ENCODE measurements at regions not wholly inside any gene's neighbourhood (a gene's known extent, or its start where the extent isn't known, plus 50 kb on each side); places are given as distances from the start of the nearest gene placed in this dataset.

DNA sequence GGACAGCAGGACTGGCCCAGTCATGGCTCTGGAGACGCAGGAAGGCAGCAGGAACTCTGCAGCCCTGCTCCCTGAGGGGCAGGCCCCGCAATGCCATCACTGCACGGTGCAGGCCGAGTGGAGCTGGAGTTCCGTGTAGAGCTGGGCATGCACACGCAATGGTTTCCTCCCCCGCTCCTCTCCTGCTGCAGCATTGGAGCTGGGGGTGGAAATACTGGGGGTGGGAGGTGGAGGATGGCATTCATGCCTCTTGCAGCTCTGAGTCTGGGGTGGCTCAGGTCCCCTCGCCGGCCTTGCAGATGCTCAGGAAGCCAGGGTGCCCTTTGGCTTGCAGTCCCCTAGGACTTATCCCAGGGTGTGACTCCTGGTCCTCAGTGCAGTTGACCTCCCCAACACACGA, 78.3 kb upstream of the ASB18 start:
- DNase-seq (no peak), ATAC-seq (ENCODE audit: insufficient read depth, low FRiP score) (no peak)
- no peaks in the 10 kb centered on the region for H3K9me3 ChIP-seq (ENCODE audit: control insufficient read depth in 4 of 4, insufficient read depth in 3 of 4, low read length in 3 of 4)
- no peaks in the 10 kb centered on the region for H3K36me3 ChIP-seq (ENCODE audit: control insufficient read depth in 4 of 4, insufficient read depth in 4 of 4, low read length in 4 of 4)
- no peak overlapping the region for H3K27ac ChIP-seq (ENCODE audit: low read depth in 1 of 2, low read length in 1 of 2)
- H3K4me3 ChIP-seq, result no peak overlapping the region
- H3K9ac ChIP-seq (ENCODE audit: insufficient read depth in 1 of 2, low read length in 2 of 2), result no peak overlapping the region
- no peaks in the 10 kb centered on the region for H3K27me3 ChIP-seq (ENCODE audit: control insufficient read depth in 3 of 3, insufficient read depth in 3 of 3, low read length in 2 of 3)
- WGBS, 2 donors, result 95% methylated on average over 10 of the region's 10 CpGs
- TF ChIP-seq, protein P1, sequence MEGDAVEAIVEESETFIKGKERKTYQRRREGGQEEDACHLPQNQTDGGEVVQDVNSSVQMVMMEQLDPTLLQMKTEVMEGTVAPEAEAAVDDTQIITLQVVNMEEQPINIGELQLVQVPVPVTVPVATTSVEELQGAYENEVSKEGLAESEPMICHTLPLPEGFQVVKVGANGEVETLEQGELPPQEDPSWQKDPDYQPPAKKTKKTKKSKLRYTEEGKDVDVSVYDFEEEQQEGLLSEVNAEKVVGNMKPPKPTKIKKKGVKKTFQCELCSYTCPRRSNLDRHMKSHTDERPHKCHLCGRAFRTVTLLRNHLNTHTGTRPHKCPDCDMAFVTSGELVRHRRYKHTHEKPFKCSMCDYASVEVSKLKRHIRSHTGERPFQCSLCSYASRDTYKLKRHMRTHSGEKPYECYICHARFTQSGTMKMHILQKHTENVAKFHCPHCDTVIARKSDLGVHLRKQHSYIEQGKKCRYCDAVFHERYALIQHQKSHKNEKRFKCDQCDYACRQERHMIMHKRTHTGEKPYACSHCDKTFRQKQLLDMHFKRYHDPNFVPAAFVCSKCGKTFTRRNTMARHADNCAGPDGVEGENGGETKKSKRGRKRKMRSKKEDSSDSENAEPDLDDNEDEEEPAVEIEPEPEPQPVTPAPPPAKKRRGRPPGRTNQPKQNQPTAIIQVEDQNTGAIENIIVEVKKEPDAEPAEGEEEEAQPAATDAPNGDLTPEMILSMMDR (IDR thresholded peaks at IDR 0.05; ENCODE audit: control extremely low read depth, extremely low read depth), result no peak
- H3K4me1 ChIP-seq (ENCODE audit: control insufficient read depth in 5 of 5, insufficient read depth in 5 of 5, low read length in 5 of 5), result no peaks in the 10 kb centered on the region

DNA sequence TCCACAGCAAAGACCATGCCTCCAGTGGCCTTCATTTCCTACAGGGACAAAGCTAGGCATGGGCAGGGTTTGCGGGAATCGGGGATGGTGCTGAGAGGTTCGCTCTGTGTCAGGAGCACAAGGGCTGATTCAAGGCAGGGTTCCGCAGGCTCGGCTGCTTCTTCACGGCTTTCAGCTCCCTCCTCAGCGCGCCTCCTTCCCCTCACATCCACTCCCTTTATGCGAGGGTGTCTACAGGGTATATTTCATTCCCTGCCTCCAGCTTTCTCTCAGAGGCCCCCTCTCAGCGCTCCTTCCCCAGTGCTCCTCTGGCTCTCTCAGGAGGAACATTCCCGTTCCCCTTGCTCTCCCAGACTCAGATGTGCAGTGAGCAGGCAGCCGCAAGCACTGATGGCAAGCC, 78.7 kb upstream of the ASB18 start:
- H3K9ac ChIP-seq (ENCODE audit: insufficient read depth in 1 of 2, low read length in 2 of 2), result no peak overlapping the region
- H3K4me3 ChIP-seq, result no peak overlapping the region
- ATAC-seq (ENCODE audit: insufficient read depth, low FRiP score) (no peak), DNase-seq (no peak)
- 95 to 97% methylated on average over 12 of the region's 12 CpGs for WGBS, 2 donors
- no peaks in the 10 kb centered on the region for H3K9me3 ChIP-seq (ENCODE audit: control insufficient read depth in 4 of 4, insufficient read depth in 3 of 4, low read length in 3 of 4)
- H3K27me3 ChIP-seq (ENCODE audit: control insufficient read depth in 3 of 3, insufficient read depth in 3 of 3, low read length in 2 of 3), result no peaks in the 10 kb centered on the region
- H3K27ac ChIP-seq (ENCODE audit: low read depth in 1 of 2, low read length in 1 of 2), result no peak overlapping the region
- H3K4me1 ChIP-seq (ENCODE audit: control insufficient read depth in 5 of 5, insufficient read depth in 5 of 5, low read length in 5 of 5), result no peaks in the 10 kb centered on the region
- H3K36me3 ChIP-seq (ENCODE audit: control insufficient read depth in 4 of 4, insufficient read depth in 4 of 4, low read length in 4 of 4), result no peaks in the 10 kb centered on the region
- TF ChIP-seq, protein P1 (IDR thresholded peaks at IDR 0.05; ENCODE audit: control extremely low read depth, extremely low read depth), result no peak

DNA sequence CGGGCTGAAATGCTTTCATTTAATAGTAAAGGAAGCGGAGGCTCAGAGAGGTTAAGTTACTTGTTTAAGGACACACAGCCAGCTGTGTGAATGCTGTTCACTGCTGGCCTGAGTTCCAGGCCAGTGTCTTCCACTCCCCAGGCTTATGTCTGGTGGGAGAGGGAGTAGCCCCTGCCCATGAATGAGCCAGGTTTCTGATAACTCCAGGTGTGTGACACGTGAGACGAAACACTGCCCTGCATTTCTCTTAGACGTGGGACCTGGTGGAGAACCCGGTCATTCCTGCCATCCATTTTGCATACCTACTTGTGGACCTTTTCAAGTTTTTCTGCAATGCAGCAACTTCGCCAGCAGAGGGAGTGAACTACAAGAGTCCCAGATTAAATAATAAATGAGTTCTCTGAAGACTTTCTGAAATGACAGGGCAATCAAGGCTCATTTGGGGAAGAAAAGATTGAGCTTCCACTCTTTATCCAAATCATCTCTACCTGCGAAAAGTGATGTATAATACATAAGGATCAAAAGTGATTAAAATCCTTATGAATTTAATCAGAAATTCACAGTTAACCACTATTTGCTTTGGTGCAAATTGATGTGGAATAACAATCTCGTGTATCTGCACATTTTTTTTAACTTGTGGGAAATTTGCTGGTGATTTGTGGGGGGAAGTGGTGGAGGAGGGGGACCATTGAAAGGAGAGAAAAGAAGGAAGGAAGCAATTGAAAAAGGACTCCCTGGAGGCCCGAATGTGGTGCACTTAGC, 79.4 kb upstream of the ASB18 start:
- Histone ChIP-seq H3K36me3 (ENCODE audit: control insufficient read depth in 4 of 4, insufficient read depth in 4 of 4, low read length in 4 of 4) (no peaks in the 10 kb centered on the region), H3K27me3 (ENCODE audit: control insufficient read depth in 3 of 3, insufficient read depth in 3 of 3, low read length in 2 of 3) (no peaks in the 10 kb centered on the region), H3K4me1 (ENCODE audit: control insufficient read depth in 5 of 5, insufficient read depth in 5 of 5, low read length in 5 of 5) (no peaks in the 10 kb centered on the region), H3K9me3 (ENCODE audit: control insufficient read depth in 4 of 4, insufficient read depth in 3 of 4, low read length in 3 of 4) (no peaks in the 10 kb centered on the region), H3K4me3 (no peak overlapping the region), H3K27ac (ENCODE audit: low read depth in 1 of 2, low read length in 1 of 2) (no peak overlapping the region), H3K9ac (ENCODE audit: insufficient read depth in 1 of 2, low read length in 2 of 2) (no peak overlapping the region)
- TF ChIP-seq, protein P1 (IDR thresholded peaks at IDR 0.05; ENCODE audit: control extremely low read depth, extremely low read depth), result peak; percentile 59
- DNase-seq (peak; percentile 67 to 84 (median 75)), ATAC-seq (ENCODE audit: insufficient read depth, low FRiP score) (no peak)
- WGBS, 2 donors, result 37 to 42% methylated on average over 10 of the region's 10 CpGs

DNA sequence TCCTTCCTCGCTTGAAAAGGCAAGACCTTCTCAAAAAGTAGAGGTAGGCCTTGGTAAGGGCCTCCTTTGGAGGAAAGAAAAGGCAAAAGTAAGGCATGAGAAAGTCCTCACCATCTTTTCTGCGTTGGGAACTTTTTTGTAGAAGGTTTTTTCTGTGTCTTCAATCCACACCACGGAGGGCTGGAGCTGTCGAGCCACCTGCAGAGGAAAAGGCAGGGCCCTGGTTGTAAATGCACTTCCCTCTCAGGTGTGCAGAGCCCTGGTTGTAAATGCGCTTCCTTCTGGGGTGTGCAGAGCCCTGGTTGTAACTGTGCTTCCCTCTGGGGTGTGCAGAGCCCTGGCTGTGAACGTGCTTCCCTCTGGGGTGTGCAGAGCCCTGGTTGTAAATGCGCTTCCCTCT, 80.2 kb upstream of the ASB18 start:
- H3K9me3 ChIP-seq (ENCODE audit: control insufficient read depth in 4 of 4, insufficient read depth in 3 of 4, low read length in 3 of 4), result no peaks in the 10 kb centered on the region
- no peaks in the 10 kb centered on the region for H3K4me1 ChIP-seq (ENCODE audit: control insufficient read depth in 5 of 5, insufficient read depth in 5 of 5, low read length in 5 of 5)
- H3K27me3 ChIP-seq (ENCODE audit: control insufficient read depth in 3 of 3, insufficient read depth in 3 of 3, low read length in 2 of 3), result no peaks in the 10 kb centered on the region
- DNase-seq, result no peak
- WGBS, 2 donors, result 87 to 88% methylated on average over 7 of the region's 7 CpGs
- no peak overlapping the region for H3K27ac ChIP-seq (ENCODE audit: low read depth in 1 of 2, low read length in 1 of 2)
- no peaks in the 10 kb centered on the region for H3K36me3 ChIP-seq (ENCODE audit: control insufficient read depth in 4 of 4, insufficient read depth in 4 of 4, low read length in 4 of 4)
- TF ChIP-seq, protein P1 (IDR thresholded peaks at IDR 0.05; ENCODE audit: control extremely low read depth, extremely low read depth), result no peak
- no peak overlapping the region for H3K9ac ChIP-seq (ENCODE audit: insufficient read depth in 1 of 2, low read length in 2 of 2)
- ATAC-seq (ENCODE audit: insufficient read depth, low FRiP score), result no peak
- H3K4me3 ChIP-seq, result no peak overlapping the region

All from lung (tissue), 11 donors.